HFF-Myc (cell line): ENCODE measurements at regions not wholly inside any gene's neighbourhood (a gene's known extent, or its start where the extent isn't known, plus 50 kb on each side); places are given as distances from the start of the nearest gene placed in this dataset.

ENCODE experiments used
- DNase-seq: peaks from one replicate; pipeline ENCODE4 v3.0.0-alpha.2; 2011; ENCODE audit warnings: low read depth; ENCODE audit errors: extremely low read depth
- H3K4me3 ChIP-seq: replicated peaks from 2 replicates; pipeline ENCODE4 v1.5.1; 2011; ENCODE audit warnings: low read depth, mild to moderate bottlenecking, control low read depth, low read length
- TF ChIP-seq, protein P1 (sequence below): IDR thresholded peaks from 2 replicates; pipeline ENCODE4 v1.5.1; 2012; ENCODE audit warnings: mild to moderate bottlenecking, low read depth, low read length, control low read depth; ENCODE audit errors: missing control alignments

DNA sequence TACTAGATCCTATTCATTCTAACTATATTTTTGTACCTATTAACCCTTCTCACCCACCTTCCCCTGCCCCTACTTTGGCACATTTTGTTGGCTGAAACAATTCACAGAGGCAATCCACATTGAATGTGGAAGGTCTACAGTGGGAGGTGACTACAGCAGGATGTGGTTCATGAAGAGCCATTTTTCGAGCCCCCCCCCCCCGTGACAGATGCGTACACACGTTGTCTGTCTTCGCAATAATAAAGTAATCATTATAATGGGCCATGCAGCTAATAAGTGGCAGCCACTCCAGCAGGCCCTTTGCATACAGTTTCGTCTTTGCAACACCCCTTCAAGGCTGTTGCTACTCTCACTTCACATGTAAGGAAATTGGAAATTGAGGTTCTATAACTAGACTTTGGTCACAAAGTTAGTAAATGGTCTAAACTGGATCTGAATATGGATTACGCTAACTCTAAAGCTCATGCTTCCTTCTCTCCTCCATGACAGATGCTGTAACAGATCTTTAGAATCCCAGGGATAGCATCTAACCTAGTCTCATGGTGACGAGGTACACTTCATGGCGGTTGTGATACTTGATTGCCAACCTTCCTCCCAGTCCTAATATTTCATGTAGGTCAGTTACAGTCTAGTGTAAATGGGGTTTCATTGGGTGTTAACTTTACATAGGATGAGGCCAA lies 176.8 kb downstream of the MYCN start:
- DNase-seq = no peak
- no peak overlapping the region for H3K4me3 ChIP-seq
- TF ChIP-seq, protein P1, sequence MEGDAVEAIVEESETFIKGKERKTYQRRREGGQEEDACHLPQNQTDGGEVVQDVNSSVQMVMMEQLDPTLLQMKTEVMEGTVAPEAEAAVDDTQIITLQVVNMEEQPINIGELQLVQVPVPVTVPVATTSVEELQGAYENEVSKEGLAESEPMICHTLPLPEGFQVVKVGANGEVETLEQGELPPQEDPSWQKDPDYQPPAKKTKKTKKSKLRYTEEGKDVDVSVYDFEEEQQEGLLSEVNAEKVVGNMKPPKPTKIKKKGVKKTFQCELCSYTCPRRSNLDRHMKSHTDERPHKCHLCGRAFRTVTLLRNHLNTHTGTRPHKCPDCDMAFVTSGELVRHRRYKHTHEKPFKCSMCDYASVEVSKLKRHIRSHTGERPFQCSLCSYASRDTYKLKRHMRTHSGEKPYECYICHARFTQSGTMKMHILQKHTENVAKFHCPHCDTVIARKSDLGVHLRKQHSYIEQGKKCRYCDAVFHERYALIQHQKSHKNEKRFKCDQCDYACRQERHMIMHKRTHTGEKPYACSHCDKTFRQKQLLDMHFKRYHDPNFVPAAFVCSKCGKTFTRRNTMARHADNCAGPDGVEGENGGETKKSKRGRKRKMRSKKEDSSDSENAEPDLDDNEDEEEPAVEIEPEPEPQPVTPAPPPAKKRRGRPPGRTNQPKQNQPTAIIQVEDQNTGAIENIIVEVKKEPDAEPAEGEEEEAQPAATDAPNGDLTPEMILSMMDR = no peak

DNA sequence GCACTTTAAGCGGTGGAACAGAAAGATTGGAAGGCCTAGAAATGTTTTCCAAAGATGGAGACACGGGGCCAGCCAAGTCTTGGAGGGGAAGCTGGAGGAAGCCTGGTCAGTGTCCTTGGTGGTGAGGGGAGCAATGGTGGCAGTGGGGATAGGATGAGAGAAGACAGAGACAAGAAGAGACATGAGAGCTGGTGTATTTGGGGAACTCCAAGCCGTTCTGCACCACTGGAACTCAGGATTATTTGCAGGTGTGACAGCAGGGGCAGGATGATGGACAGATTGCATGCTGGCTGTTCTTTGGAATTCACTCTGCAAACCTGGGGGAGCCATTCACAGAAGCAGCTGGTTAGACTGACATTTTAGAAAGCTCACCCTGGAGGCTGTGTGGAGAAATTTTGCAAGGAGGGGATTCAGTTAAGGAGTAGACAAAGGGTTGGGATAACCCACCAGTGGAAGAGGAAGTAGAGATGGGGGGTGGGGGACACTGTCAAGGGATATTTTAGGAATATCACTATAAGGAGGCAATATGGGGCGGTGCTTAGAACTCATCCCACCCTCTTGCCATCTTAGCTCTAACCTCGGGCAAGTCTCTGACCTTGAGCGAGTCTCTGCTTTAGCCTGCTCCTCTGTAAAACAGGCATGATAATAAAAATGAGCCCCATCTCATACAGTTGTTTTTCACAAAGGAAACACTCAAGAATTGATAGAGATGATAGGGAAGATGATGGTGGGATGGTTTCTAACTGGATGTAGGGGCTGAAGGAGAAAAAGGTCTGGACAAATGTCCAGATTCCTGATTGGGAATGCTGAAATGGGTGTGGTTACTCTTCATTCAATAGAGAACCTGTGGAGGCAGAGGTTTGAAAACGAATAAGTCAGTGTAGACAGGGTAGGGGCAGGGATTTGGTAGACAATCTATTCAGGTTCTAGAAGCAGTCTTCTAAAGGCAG lies 175.8 kb downstream of the MYCN start:
- H3K4me3 ChIP-seq = no peak overlapping the region
- no peak for DNase-seq
- TF ChIP-seq, protein P1 = no peak

DNA sequence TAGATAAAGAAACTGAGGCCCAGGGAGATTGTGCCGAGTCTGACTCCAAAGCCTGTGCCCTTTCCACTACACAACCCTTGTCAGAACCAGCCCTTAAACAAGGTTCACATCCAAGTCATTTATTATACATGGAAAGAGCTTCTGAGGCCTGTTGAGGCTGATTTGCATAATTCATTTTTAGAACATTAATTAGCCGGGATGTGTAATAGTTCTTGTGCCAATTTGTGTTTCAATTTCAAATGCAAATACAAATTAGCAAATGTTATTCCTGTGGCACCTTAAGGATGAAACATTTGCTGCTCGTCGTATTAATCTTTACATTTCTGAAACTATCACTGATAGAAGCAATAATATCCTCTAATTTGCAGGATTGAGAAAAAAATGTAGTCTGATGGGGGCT lies 174.9 kb downstream of the MYCN start:
- H3K4me3 ChIP-seq = no peak overlapping the region
- no peak for DNase-seq

DNA sequence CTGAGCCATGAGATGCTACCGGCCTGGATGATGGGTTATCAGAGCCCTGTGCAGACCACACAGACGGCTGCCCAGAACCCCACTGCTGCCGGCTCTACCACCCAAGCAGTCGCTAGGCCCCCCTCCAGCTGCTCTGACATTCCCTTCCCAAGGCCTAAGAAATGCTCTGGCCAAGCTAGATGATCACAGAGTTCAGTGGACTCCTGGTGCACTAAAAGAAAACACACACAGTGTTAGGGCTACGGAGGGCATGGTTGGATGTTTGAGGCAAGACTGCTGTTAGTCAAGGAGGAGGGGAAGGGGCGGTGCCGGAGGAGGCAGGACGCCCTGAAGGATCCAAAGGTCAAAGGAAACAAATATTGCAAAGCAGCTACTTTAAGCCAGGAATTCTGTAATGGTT lies 174.5 kb downstream of the MYCN start:
- DNase-seq = no peak
- H3K4me3 ChIP-seq = no peak overlapping the region
- TF ChIP-seq, protein P1 = no peak

More for the DNA sequence above, 174.9 kb downstream of the MYCN start:
- TF ChIP-seq, protein P1 = no peak

DNA sequence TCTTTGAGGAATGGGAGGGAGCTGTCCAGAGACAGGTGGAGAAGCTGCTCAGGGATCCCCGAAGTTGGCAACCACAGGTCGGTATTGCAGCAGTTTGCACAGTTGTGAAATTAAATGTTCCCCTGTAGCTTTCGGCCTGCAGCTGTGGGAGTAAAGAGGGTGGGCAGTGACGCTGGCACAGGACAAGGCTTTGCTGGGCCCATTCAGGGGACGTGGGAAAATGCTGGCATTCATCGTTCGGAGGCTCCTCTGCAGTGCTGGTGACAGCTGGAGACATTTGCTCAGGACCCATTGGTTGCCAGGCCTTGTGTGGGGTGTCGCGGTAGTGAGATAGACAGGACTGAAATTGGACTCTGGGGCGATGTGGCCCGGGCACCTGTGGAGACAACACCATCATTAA lies 173.7 kb downstream of the MYCN start:
- H3K4me3 ChIP-seq = no peak overlapping the region
- no peak for DNase-seq
- TF ChIP-seq, protein P1 = no peak

DNA sequence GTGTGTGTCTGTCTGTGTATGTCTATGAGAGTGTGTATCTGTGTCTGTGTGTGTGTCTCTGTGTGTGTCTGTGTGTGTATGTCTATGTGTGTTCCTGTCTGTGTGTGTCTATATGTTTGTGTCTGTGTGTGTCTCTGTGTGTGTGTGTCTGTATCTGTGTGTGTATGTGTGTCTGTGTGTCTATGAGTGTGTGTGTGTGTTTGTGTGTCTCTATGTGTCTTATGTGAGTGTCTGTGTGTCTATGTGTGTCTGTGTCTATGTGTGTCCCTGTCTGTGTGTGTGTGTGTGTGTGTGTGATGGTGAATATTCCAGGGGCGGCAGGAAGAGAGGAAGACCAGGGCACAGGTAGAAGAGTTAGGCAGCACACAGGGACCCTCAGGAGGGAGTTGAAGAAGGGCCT lies 173.2 kb downstream of the MYCN start:
- no peak overlapping the region for H3K4me3 ChIP-seq
- no peak for DNase-seq
- TF ChIP-seq, protein P1 = no peak
